DMS 273 (cell line): ENCODE measurements at regions not wholly inside any gene's neighbourhood (a gene's known extent, or its start where the extent isn't known, plus 50 kb on each side); places are given as distances from the start of the nearest gene placed in this dataset.

ENCODE experiments used
- DNase-seq: peaks from one replicate; lab custom pipeline; 2025; ENCODE audit not compliant: unreplicated experiment; lab: John Stamatoyannopoulos, UW

GRCh38 chr17:74004056-74004455, 199.4 kb upstream of the RPL38 start:
- DNase-seq = no peak

DNA sequence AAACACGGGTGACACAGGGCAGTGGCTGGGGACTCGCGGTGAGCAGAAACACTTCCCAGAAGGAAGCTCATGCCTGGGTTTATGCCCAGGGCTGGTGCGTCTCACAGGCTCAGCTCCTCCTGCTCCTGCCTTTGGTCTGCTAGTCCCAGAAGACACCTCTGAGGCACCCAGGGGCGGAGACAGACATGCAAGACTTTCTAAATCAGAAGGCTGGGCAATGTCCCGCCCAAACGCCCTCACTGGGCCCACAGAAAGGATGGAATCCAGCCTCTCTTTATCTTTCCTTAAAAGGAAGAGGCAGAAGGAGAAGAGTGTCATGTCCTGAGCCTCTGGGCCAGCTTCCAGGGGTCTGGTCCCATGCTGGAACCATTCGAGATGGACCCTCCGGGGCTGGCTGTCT, 197.7 kb upstream of the RPL38 start:
- DNase-seq = no peak

GRCh38 chr17:74006371-74006770, 197.1 kb upstream of the RPL38 start:
- no peak for DNase-seq

- DNase-seq = peak; percentile 59
Measured at GRCh38 chr17:74008196-74008595, 195.3 kb upstream of the RPL38 start.

GRCh38 chr17:74009056-74009625, 194.3 kb upstream of the RPL38 start:
- DNase-seq = no peak

DNA sequence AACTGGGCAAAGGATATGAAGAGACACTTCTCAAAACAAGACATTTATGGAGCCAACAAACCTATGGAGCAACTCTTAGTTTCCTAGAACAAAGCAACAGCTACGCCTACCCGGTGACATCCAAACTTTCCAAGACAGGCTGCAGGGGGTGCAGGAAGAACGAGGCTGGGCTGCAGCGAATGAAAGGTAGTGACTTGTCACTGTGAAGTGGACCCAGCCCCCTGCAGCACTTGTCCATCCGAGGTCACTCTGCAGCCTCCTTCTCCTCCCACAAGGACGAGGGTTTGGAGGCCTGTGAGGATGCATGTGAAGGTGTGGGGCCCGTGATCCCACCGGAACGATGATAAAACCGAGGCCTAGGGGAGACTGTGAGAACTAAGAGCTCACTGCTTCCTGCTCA, 192.6 kb upstream of the RPL38 start:
- DNase-seq = peak; percentile 14

GRCh38 chr17:74011966-74012365, 191.5 kb upstream of the RPL38 start:
- peak; percentile 95 for DNase-seq

DNA sequence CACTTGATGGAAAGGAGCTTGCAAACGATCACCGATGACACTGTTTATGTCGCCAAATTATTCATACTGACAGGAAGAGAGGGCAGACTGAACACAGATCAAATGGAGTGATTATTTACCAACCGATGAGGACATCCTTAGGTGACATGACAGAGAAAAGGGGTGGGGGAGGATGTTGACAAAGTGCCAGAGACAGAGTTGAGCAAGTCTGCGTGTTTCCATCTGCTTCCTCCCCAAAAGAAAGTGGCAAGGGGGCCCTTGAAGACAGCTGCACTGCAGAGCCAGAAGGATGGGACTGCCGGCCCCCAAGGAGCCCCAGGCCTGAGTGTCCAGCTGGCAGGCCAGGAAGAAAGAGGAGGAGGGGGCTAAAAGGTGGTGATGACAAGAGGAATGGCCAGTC, 191.0 kb upstream of the RPL38 start:
- peak; percentile 67 for DNase-seq

GRCh38 chr17:74015316-74015715, 188.2 kb upstream of the RPL38 start:
- no peak for DNase-seq

DNA sequence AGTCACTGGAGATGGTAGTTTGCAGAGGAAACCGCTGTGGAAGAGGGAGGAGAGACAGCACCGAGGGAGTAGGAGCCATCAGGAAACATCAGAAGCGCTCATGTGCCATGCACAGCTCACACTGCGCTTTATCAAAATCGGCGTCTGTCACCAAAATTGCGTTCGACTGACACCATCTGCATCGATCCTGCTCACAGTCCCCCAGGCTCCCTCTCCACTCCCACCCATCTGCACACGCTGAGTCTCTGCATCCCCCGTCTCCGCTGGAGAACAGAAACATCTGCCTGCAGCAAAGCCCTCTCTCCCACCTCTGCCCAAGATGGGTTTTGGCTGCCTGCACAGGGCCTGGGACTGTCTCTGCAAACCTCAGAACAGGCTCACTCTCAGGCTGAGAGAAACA, 187.5 kb upstream of the RPL38 start:
- peak; percentile 24 for DNase-seq

GRCh38 chr17:74016461-74016860, 187.0 kb upstream of the RPL38 start:
- DNase-seq = no peak

GRCh38 chr17:74017466-74017865, 186.0 kb upstream of the RPL38 start:
- DNase-seq = no peak

- no peak for DNase-seq
Measured at GRCh38 chr17:74018115-74018514, 185.4 kb upstream of the RPL38 start.

DNA sequence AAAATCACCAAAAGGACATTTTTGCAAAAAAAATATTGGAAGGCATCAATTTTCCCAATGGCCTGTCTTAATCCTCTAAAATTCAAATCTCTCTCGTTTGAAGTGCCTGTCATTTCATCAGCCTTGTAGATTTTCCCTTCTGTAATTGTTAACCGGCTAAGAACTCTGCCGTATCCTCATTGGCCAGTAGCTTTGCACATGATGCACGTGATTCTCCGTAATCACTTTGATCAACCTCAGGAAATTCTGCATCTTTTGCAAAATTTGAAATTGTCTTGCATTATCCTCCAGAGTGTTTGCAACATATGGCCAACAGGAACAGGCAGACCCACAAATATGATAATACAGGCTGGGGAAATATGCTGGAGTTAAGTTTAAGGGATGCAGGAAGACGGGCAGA, 184.2 kb upstream of the RPL38 start:
- no peak for DNase-seq

GRCh38 chr17:74019860-74020259, 183.6 kb upstream of the RPL38 start:
- DNase-seq = no peak

DNA sequence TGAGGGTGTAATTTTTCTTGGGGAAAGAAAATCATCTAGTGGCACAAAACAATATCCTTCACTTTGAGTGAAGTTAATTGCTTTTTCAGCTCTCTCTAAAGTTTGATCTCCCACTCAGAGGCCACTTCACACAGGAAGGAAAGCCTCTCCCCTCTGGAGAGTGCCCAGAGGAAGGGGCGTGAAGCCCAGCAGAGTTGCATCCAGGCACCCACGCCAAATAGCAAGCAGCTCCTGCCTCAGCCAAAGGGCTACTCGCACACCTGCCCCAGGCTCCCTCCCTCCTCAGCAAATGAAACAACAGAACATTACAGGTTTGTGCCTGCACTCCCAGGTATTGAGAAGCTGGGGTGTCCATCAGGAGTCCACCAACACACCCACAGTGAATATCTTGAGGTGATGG, 183.0 kb upstream of the RPL38 start:
- DNase-seq = no peak

DNA sequence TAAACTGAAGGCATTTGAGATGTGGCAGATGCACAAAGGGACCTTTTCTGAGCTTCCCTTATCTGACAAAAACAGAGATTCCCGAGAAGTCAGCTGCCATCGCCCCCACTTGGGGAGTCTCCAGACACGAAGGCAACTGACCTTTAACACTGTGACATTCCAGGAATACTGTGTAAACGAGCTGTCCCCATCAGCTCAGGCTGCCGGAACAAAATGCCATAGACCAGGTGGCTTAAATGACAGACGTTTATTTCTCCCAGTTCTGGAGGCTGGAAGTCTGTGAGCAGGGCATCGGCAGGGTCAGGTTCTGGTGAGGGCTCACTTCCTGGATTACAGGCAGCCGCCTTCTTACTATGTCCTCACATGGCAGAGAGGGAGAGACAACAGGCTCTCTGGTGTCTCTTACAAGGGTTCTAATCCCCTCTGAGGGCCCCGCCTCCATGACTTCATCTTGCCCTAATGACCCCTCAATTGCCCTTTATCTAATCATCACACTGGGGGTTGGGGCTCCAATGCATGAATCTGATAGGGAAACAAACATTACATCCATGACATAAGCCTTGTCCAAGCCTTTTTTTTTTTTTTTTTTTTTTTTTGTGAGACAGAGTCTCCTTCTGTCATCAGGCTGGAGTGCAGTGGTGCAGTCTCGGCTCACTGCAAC, 178.5 kb upstream of the RPL38 start:
- peak; percentile 30 for DNase-seq

- DNase-seq = peak; percentile 80
Measured at GRCh38 chr17:74027444-74027843, 176.0 kb upstream of the RPL38 start.

DNA sequence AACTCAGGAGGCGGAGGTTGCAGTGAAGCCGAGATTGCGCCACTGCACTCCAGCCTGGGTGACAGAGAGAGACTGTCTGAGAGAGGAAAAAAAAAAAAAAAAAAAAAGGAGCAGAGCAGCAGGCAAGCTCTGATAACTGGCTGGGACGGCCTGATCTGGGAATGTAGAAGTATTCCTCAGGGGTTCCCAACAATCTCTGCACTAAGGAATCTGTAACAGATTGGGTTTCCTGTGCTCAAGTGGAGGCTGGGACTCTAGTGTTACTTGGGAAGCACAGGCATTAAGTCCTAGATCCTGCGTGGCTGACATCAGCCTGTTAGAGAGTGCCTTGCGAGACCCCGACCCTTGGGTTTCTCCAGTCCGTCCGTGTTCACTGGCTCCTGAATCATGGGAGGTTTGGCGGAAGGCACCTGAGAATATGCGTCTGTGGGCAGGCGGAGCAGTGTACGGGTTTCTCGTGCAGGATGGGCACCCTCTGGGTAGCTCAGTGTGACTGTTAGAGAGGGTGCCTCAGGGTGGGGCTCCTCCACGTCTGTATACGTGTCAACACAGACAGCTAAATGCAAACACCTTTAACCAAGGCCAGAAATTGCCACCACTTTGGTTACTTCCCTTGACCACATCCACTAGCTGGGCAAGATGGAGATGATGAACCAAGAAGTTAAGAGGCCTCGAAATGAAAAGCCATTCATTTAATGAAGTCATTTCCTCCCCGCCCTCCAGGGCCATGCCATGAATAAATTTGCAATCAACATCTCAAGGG, 174.9 kb upstream of the RPL38 start:
- DNase-seq = no peak

DNA sequence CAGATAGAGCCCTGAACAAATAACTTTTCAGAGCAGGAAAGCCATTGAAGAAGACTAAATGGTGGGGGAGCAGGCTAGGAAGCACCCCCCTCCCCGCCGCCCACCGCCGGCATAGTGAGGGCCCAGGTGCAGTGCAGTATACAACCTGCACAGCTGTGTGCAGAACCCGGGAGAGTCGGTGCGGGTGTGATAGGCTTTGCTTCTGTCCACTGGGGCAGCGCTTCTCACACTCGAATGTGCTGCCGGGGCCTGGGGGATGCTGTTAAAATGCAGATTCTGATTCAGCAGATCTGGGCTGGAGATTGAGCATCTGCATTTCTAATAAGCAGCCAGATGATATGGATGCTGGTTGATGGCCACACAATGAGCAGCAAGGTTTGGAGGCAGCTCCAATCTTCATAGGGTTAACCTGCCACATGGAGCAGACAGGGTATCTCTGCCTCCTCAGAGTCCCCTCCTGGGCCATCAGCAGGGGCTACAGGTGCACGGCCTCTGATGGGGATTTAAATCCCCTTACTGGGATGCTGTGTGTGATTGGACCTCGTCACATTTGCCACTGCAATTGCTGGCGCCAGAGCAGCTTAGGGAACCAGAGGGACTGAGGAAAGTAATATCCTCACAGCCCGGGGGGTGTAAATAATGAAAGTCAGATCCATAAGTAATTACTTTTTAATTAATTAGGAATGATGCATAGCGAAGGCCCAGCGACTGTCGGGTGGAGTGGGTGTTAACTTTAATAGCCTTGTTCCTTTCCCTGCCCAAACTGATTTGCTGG, 172.0 kb upstream of the RPL38 start:
- DNase-seq = no peak

DNA sequence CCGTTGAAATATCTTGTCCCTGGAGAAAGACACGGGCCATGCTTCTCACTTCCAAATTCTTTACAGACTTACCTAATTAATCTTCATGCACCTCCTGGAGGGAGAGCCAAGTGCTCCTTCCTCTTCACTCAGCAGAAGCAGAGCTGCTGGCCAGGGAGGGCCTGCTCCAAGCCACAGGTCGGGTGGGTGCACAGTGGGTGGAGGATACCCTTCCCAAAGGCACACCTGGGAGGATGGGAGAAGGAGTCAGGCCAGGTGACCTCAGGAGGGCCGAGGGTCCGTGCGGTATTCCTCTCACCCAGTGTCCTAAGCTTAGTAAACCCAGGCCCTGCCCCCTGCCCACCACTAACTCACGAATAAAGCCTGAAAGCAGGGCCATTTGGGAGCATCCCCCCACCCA, 171.3 kb upstream of the RPL38 start:
- DNase-seq = no peak

DNA sequence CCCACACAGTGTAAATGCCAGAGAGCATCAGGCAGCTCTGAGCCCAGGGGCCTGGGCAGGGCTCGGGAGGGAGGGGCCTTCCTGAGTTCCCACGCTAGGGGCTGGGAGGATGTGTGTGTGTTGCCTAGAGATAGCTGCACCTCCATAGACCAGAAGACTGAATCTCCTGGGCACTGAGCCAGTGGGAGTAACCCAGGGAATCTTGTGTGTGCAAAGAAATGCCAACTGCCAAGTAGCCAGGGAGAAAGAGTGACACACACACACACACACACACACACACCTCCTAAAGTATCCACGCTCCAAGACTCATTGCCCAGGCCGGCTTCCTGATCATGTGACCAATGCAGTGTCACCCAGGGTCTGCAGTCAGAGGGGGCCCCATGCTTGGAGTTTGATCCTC, 166.2 kb upstream of the RPL38 start:
- peak; percentile 86 for DNase-seq
